Adipocyte (in vitro differentiated cells): ENCODE measurements at regions not wholly inside any gene's neighbourhood (a gene's known extent, or its start where the extent isn't known, plus 50 kb on each side); places are given as distances from the start of the nearest gene placed in this dataset.
"Not testable (repeated sequence)": the region's sequence is repeated elsewhere in the genome, so short reads cannot be mapped to it uniquely, and the experiment has no call there.

Source experiments
- DNase-seq: peaks from one replicate; pipeline ENCODE4 v3.0.0-alpha.2; 2015; ENCODE audit warnings: low read depth
- H3K27me3 ChIP-seq: replicated peaks from 2 replicates; pipeline ENCODE4 v1.7.0; 2013; ENCODE audit warnings: mild to moderate bottlenecking, low read length, moderate library complexity; ENCODE audit not compliant: control insufficient read depth, insufficient read depth
- H3K36me3 ChIP-seq: 2 replicates; pipeline ENCODE4 v1.7.0; 2013; ENCODE audit warnings: low read length, mild to moderate bottlenecking, moderate library complexity; ENCODE audit not compliant: control insufficient read depth, insufficient read depth, severe bottlenecking
- H3K4me1 ChIP-seq: 2 replicates; pipeline ENCODE4 v1.7.0; 2013; ENCODE audit warnings: mild to moderate bottlenecking, low read length, moderate library complexity; ENCODE audit not compliant: control insufficient read depth, insufficient read depth
- H3K4me3 ChIP-seq: 2 replicates; pipeline ENCODE4 v1.7.0; 2013; ENCODE audit warnings: mild to moderate bottlenecking, low read length, moderate library complexity
- H3K9ac ChIP-seq: 2 replicates; pipeline ENCODE4 v1.7.0; 2013; ENCODE audit warnings: mild to moderate bottlenecking, low read length, moderate library complexity
- H3K9me3 ChIP-seq: 2 replicates; pipeline ENCODE4 v1.7.0; 2013; ENCODE audit warnings: mild to moderate bottlenecking, low read length, moderate library complexity; ENCODE audit not compliant: control insufficient read depth

- Histone ChIP-seq H3K9ac (no peak overlapping the region), H3K4me3 (no peak overlapping the region), H3K36me3 (no peaks in the 10 kb centered on the region), H3K4me1 (no peaks in the 10 kb centered on the region), H3K9me3 (peaks cover 7% of the 10 kb centered on the region), H3K27me3 (no peaks in the 10 kb centered on the region)
- DNase-seq, result no peak
Measured at GRCh38 chr12:86719381-86719780, 463.2 kb upstream of the MGAT4C start.

- Histone ChIP-seq H3K27me3 (no peaks in the 10 kb centered on the region), H3K4me1 (peaks cover 16% of the 10 kb centered on the region), H3K9ac (peak overlapping the region; percentile 46), H3K4me3 (peak overlapping the region; percentile 42), H3K36me3 (no peaks in the 10 kb centered on the region), H3K9me3 (peaks cover 13% of the 10 kb centered on the region)
- no peak for DNase-seq
Measured at GRCh38 chr12:86713121-86713520, 456.9 kb upstream of the MGAT4C start.

GRCh38 chr12:86712425-86712843, 456.2 kb upstream of the MGAT4C start:
- Histone ChIP-seq H3K4me1 (peaks cover 16% of the 10 kb centered on the region), H3K9me3 (peaks cover 13% of the 10 kb centered on the region), H3K4me3 (peak overlapping the region; percentile 42), H3K36me3 (no peaks in the 10 kb centered on the region), H3K9ac (peak overlapping the region; percentile 46), H3K27me3 (no peaks in the 10 kb centered on the region)
- peak; percentile 97 for DNase-seq

GRCh38 chr12:86711731-86712130, 455.5 kb upstream of the MGAT4C start:
- H3K4me3 ChIP-seq, result no peak overlapping the region
- H3K27me3 ChIP-seq, result no peaks in the 10 kb centered on the region
- H3K9me3 ChIP-seq, result peaks cover 13% of the 10 kb centered on the region
- peak; percentile 10 for DNase-seq
- H3K9ac ChIP-seq, result peak overlapping the region; percentile 23
- peaks cover 16% of the 10 kb centered on the region for H3K4me1 ChIP-seq
- H3K36me3 ChIP-seq, result no peaks in the 10 kb centered on the region

- Histone ChIP-seq H3K9me3 (peaks cover 13% of the 10 kb centered on the region), H3K9ac (no peak overlapping the region), H3K4me3 (no peak overlapping the region), H3K36me3 (no peaks in the 10 kb centered on the region), H3K4me1 (peaks cover 16% of the 10 kb centered on the region), H3K27me3 (no peaks in the 10 kb centered on the region)
- no peak for DNase-seq
Measured at GRCh38 chr12:86710109-86710508, 453.9 kb upstream of the MGAT4C start.

GRCh38 chr12:86709017-86709416, 452.8 kb upstream of the MGAT4C start:
- DNase-seq, H3K9ac ChIP-seq, H3K4me3 ChIP-seq, H3K36me3 ChIP-seq, H3K27me3 ChIP-seq: not testable (repeated sequence)
- peaks cover 13% of the 10 kb centered on the region for H3K9me3 ChIP-seq
- peaks cover 16% of the 10 kb centered on the region for H3K4me1 ChIP-seq

GRCh38 chr12:86698641-86698980, 442.4 kb upstream of the MGAT4C start:
- Histone ChIP-seq H3K27me3 (no peaks in the 10 kb centered on the region), H3K4me1 (peaks cover 15% of the 10 kb centered on the region), H3K9ac (peak overlapping the region; percentile 61), H3K36me3 (no peaks in the 10 kb centered on the region), H3K9me3 (no peaks in the 10 kb centered on the region), H3K4me3 (peak overlapping the region; percentile 52)
- peak; percentile 84 for DNase-seq

GRCh38 chr12:86697916-86698640, 441.9 kb upstream of the MGAT4C start:
- peak overlapping the region; percentile 61 for H3K9ac ChIP-seq
- no peaks in the 10 kb centered on the region for H3K36me3 ChIP-seq
- DNase-seq, result peak; percentile 67
- no peaks in the 10 kb centered on the region for H3K9me3 ChIP-seq
- H3K4me1 ChIP-seq, result peaks cover 15% of the 10 kb centered on the region
- H3K27me3 ChIP-seq, result no peaks in the 10 kb centered on the region
- H3K4me3 ChIP-seq, result peak overlapping the region; percentile 52

- Histone ChIP-seq H3K4me3 (no peak overlapping the region), H3K9me3 (peaks cover 4% of the 10 kb centered on the region), H3K27me3 (no peaks in the 10 kb centered on the region), H3K9ac (no peak overlapping the region), H3K4me1 (no peaks in the 10 kb centered on the region), H3K36me3 (no peaks in the 10 kb centered on the region)
- DNase-seq, result peak; percentile 44
Measured at GRCh38 chr12:86683568-86684304, 427.5 kb upstream of the MGAT4C start.

GRCh38 chr12:86681060-86681459, 424.9 kb upstream of the MGAT4C start:
- Histone ChIP-seq H3K4me1 (no peaks in the 10 kb centered on the region), H3K27me3 (no peaks in the 10 kb centered on the region), H3K36me3 (no peaks in the 10 kb centered on the region), H3K9me3 (no peaks in the 10 kb centered on the region), H3K9ac (no peak overlapping the region), H3K4me3 (no peak overlapping the region)
- no peak for DNase-seq

GRCh38 chr12:86675197-86675596, 419.0 kb upstream of the MGAT4C start:
- H3K27me3 ChIP-seq, result no peaks in the 10 kb centered on the region
- H3K4me1 ChIP-seq, result no peaks in the 10 kb centered on the region
- no peak for DNase-seq
- H3K4me3 ChIP-seq, result no peak overlapping the region
- H3K9ac ChIP-seq, result no peak overlapping the region
- no peaks in the 10 kb centered on the region for H3K9me3 ChIP-seq
- H3K36me3 ChIP-seq, result no peaks in the 10 kb centered on the region
